Renal cortex interstitium (tissue), 11 donors: ENCODE measurements at regions not wholly inside any gene's neighbourhood (a gene's known extent, or its start where the extent isn't known, plus 50 kb on each side); places are given as distances from the start of the nearest gene placed in this dataset.

Source experiments
- DNase-seq, 11 donors: peaks; one replicate each; pipeline ENCODE4 v3.0.0-alpha.2; 2013; ENCODE audit warnings: low read depth in 9 of 11, low spot score in 4 of 11; ENCODE audit errors: extremely low read depth in 1 of 11

GRCh38 chr9:96027251-96028131 lies 152.0 kb downstream of the ERCC6L2 start:
- no peak for DNase-seq

- no peak for DNase-seq
Observed at GRCh38 chr9:96026655-96027213, 151.2 kb downstream of the ERCC6L2 start.

- no peak for DNase-seq
Observed at GRCh38 chr9:96025995-96026602, 150.6 kb downstream of the ERCC6L2 start.

GRCh38 chr9:96023486-96023885 lies 148.0 kb downstream of the ERCC6L2 start:
- DNase-seq = no peak

GRCh38 chr9:96022445-96023051 lies 147.1 kb downstream of the ERCC6L2 start:
- no peak for DNase-seq

- DNase-seq = no peak
Observed at GRCh38 chr9:96021551-96022444, 146.3 kb downstream of the ERCC6L2 start.

GRCh38 chr9:96020792-96021550 lies 145.5 kb downstream of the ERCC6L2 start:
- peak in 1 of 11 donors; percentile 17 for DNase-seq

- DNase-seq = no peak
Observed at GRCh38 chr9:96020300-96020791, 144.9 kb downstream of the ERCC6L2 start.
